ENCODE measurements at regions not wholly inside any gene's neighbourhood (a gene's known extent, or its start where the extent isn't known, plus 50 kb on each side); places are given as distances from the start of the nearest gene placed in this dataset.

DNA sequence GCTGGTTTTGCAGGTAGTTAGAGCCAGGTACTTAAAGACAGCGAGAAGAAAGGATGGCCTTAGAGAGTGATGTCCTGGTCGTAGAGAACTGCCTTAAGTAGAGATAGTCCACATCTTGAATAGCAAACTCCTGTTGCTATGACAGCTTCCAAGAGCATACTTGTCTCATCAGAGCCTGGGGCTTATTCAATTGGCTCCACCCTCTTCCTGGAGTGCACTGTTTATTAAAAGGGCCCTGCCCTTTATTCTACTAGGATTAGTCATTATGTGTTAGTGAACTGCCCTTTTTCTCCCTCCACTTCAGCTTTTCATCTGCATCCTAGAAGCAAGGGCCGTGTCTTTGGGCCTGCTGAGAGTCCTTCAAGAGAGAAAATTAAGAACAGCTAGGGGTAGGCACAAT, 94.5 kb upstream of the EOLA2 start:
- no peak for TF ChIP-seq EZH2 (IDR thresholded peaks at IDR 0.05; ENCODE audit: insufficient read depth, poor library complexity, severe bottlenecking)
- no peak for TF ChIP-seq EZH2phosphoT487 (IDR thresholded peaks at IDR 0.05; ENCODE audit: insufficient read depth, low read depth)
